ENCODE measurements at regions not wholly inside any gene's neighbourhood (a gene's known extent, or its start where the extent isn't known, plus 50 kb on each side); places are given as distances from the start of the nearest gene placed in this dataset.

DNA sequence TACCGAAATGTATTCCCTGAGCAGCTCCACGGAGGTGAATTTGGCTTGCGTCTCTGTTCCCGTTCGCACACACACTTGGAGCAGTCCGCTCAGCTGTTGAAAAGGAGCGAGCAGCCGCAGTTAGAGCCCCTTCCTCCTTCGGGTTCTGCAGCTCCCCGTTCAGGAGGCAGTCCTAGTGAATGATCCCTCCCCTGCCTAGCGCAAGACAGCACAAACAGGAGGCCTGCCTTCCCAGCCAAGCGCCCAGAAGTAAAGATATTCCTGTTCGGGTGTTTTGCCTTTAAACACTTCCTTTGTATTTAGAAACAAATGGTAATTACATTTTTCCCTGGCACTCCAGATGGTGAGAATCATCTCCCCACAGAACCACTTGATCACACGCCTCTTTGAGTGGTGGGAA, 64.7 kb downstream of the ABCC12 start:
- FAIRE-seq (no peak), ATAC-seq (no peak), DNase-seq (ENCODE audit: extremely low read depth in 1 of 4, low spot score in 3 of 4) (no peak)
- H3K9me3 ChIP-seq (replicated peaks; ENCODE audit: control insufficient read depth, insufficient read depth, low read depth, low read length): no peaks in the 10 kb centered on the region
- no peaks in the 10 kb centered on the region for H3K79me2 ChIP-seq (ENCODE audit: control insufficient read depth, insufficient read depth, low read length)
- in situ Hi-C loops (cut with MboI) (no loop called here), intact Hi-C loops (cut with micrococcal nuclease) (no loop called here)
- H3K27me3 ChIP-seq (ENCODE audit: control insufficient read depth in 2 of 2, insufficient read depth in 2 of 2, low read length in 2 of 2): peaks cover 18 to 34% of the 10 kb centered on the region in 2 experiments
- no peaks in the 10 kb centered on the region for H3K4me1 ChIP-seq (replicated peaks in 1 of 2; ENCODE audit: control insufficient read depth in 2 of 2, insufficient read depth in 2 of 2, low read length in 2 of 2)
- no peak overlapping the region for H2AFZ ChIP-seq (ENCODE audit: low read depth, low read length)
- no peaks in the 10 kb centered on the region for H3K9me1 ChIP-seq (ENCODE audit: control insufficient read depth, insufficient read depth, low read length)
- POLR2A ChIA-PET: no interaction called here
- CTCF ChIA-PET (ENCODE audit: low intra/inter-chr PET ratio): no interaction called here
- H3K4me2 ChIP-seq (ENCODE audit: insufficient read depth, low read length): no peak overlapping the region
- no peaks in the 10 kb centered on the region for H3K36me3 ChIP-seq (ENCODE audit: control insufficient read depth, insufficient read depth, low read length)
- BruUV-seq (replicated peaks): no TSS peak
- H4K20me1 ChIP-seq (replicated peaks; ENCODE audit: control insufficient read depth, insufficient read depth, low read length): no peaks in the 10 kb centered on the region; the same call in 1 of the 2 replicates
- TF ChIP-seq POU5F1 (IDR thresholded peaks at IDR 0.05; ENCODE audit: borderline replicate concordance, low read depth, low read length, partially characterized antibody) (no peak), ZFP30 (CRISPR knock-in tag; IDR thresholded peaks at IDR 0.05; ENCODE audit: borderline replicate concordance) (no peak)
- H3K9ac ChIP-seq (ENCODE audit: insufficient read depth in 1 of 2, low read depth in 2 of 2, low read length in 2 of 2): no peak overlapping the region
- H3K27ac ChIP-seq (ENCODE audit: extremely low read depth, low read depth, low read length): no peak overlapping the region
- under 1% methylated on average over 14 of the region's 14 CpGs for WGBS (ENCODE audit: insufficient coverage, low coverage, missing lambda C conversion rate)
- H3K4me3 ChIP-seq: no peak overlapping the region

DNA sequence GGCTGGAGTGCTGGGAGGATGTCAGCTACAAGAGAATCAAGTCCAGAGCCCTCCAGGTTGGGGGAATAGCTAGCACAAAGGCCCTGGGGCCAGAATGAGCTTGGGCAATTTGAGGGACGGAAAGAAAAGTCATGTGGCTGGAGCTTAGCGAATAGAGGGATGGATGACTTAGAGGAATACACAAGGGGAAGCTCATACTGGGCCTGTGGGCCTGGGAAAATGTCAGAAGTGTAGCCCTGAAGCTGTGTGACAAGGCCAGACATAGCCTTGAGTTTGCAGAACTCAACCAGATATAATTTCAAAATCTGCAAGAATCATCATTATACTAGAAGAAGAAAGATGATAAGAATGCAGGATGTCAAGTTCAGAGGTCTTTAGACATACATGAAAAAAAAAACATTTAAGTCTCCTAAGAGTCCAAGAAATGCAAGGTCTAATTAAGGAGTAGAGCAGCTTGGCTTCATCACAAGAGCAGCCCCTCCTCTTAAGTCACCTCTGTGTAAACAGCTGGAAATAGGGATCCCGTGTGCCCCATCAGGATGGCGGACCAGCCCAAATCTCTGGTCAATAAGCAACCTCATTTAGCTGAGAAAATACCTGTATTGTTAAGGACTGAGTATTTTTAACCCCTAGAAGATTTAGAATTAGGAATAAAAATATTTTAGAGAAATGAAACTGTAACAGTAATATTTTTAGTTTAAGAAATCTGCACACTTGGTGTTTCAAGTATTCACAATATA, 66.6 kb downstream of the ABCC12 start:
- H3K9me1 ChIP-seq (ENCODE audit: control insufficient read depth, insufficient read depth, low read length): no peaks in the 10 kb centered on the region
- H3K9me3 ChIP-seq (replicated peaks; ENCODE audit: control insufficient read depth, insufficient read depth, low read depth, low read length): no peaks in the 10 kb centered on the region
- intact Hi-C loops (cut with micrococcal nuclease): no loop called here
- BruUV-seq (replicated peaks): no TSS peak
- CTCF ChIA-PET (ENCODE audit: low intra/inter-chr PET ratio): no interaction called here
- peaks cover 25 to 34% of the 10 kb centered on the region in 2 experiments for H3K27me3 ChIP-seq (ENCODE audit: control insufficient read depth in 2 of 2, insufficient read depth in 2 of 2, low read length in 2 of 2)
- peaks cover 3% of the 10 kb centered on the region; the same call in 1 of the 2 replicates for H4K20me1 ChIP-seq (replicated peaks; ENCODE audit: control insufficient read depth, insufficient read depth, low read length)
- FAIRE-seq: no peak
- DNase-seq (ENCODE audit: extremely low read depth in 1 of 4, low spot score in 3 of 4): no peak
- in situ Hi-C loops (cut with MboI): no loop called here
- H3K4me2 ChIP-seq (ENCODE audit: insufficient read depth, low read length): no peak overlapping the region
- H3K9ac ChIP-seq (ENCODE audit: insufficient read depth in 1 of 2, low read depth in 2 of 2, low read length in 2 of 2): no peak overlapping the region
- H3K27ac ChIP-seq (ENCODE audit: extremely low read depth, low read depth, low read length): no peak overlapping the region
- no peaks in the 10 kb centered on the region for H3K4me1 ChIP-seq (replicated peaks in 1 of 2; ENCODE audit: control insufficient read depth in 2 of 2, insufficient read depth in 2 of 2, low read length in 2 of 2)
- no peak overlapping the region for H2AFZ ChIP-seq (ENCODE audit: low read depth, low read length)
- no peak for ATAC-seq
- POLR2A ChIA-PET: interaction anchor here (0.6 kb wide), 1 partner anchor 468 kb away, joined by 3 read pairs; no protein-coding TSS in a partner anchor
- TF ChIP-seq HDAC3 (IDR thresholded peaks at IDR 0.05; ENCODE audit: borderline replicate concordance, partially characterized antibody): no peak
- TF ChIP-seq CTBP1 (IDR thresholded peaks at IDR 0.05; ENCODE audit: borderline replicate concordance): no peak
- no peak for TF ChIP-seq ETV1 (tag; conservative IDR thresholded peaks at IDR 0.05; ENCODE audit: low read depth)
- no peak for TF ChIP-seq RAD21 (CRISPR knock-in tag; conservative IDR thresholded peaks at IDR 0.05 in 1 of 2, IDR thresholded peaks at IDR 0.05 in 1 of 2)
- no peaks in the 10 kb centered on the region for H3K79me2 ChIP-seq (ENCODE audit: control insufficient read depth, insufficient read depth, low read length)
- H3K36me3 ChIP-seq (ENCODE audit: control insufficient read depth, insufficient read depth, low read length): no peaks in the 10 kb centered on the region
- 0% methylated on average over 4 of the region's 4 CpGs for WGBS (ENCODE audit: insufficient coverage, low coverage, missing lambda C conversion rate)
- no peak overlapping the region for H3K4me3 ChIP-seq
